NCI-H2029 (cell line): ENCODE measurements at regions not wholly inside any gene's neighbourhood (a gene's known extent, or its start where the extent isn't known, plus 50 kb on each side); places are given as distances from the start of the nearest gene placed in this dataset.
A peak's percentile ranks its signal among the peaks of the same experiment; 100 is the strongest.

ENCODE experiments used
- DNase-seq: peaks from one replicate; lab custom pipeline; 2025; lab: John Stamatoyannopoulos, UW

- no peak for DNase-seq
These were observed 84.9 kb upstream of the SLC44A3 start for GRCh38 chr1:94734963-94735901.

- no peak for DNase-seq
These were observed 88.3 kb upstream of the SLC44A3 start for GRCh38 chr1:94731891-94732290.

- no peak for DNase-seq
These were observed 89.7 kb upstream of the SLC44A3 start for GRCh38 chr1:94730450-94730849.

- DNase-seq = peak; percentile 36
These were observed 90.9 kb upstream of the SLC44A3 start for GRCh38 chr1:94729267-94729666.

- DNase-seq = no peak
These were observed 92.1 kb upstream of the SLC44A3 start for GRCh38 chr1:94727846-94728715.

GRCh38 chr1:94726981-94727685 is 93.0 kb upstream of the SLC44A3 start:
- DNase-seq = no peak

- no peak for DNase-seq
These were observed 94.6 kb upstream of the SLC44A3 start for GRCh38 chr1:94725566-94725965.

GRCh38 chr1:94723894-94724293 is 96.3 kb upstream of the SLC44A3 start:
- DNase-seq = no peak

- DNase-seq = no peak
These were observed 96.7 kb upstream of the SLC44A3 start for GRCh38 chr1:94723463-94723862.

GRCh38 chr1:94722181-94722580 is 98.0 kb upstream of the SLC44A3 start:
- DNase-seq = no peak

GRCh38 chr1:94721240-94721639 is 98.9 kb upstream of the SLC44A3 start:
- DNase-seq = no peak

GRCh38 chr1:94719926-94720793 is 100.0 kb upstream of the SLC44A3 start:
- no peak for DNase-seq

GRCh38 chr1:94716965-94717364 is 103.2 kb upstream of the SLC44A3 start:
- DNase-seq = no peak

GRCh38 chr1:94715321-94715720 is 104.8 kb upstream of the SLC44A3 start:
- no peak for DNase-seq

GRCh38 chr1:94714552-94714951 is 105.6 kb upstream of the SLC44A3 start:
- DNase-seq = no peak

- DNase-seq = no peak
These were observed 106.0 kb upstream of the SLC44A3 start for GRCh38 chr1:94714152-94714551.

GRCh38 chr1:94713472-94714141 is 106.5 kb upstream of the SLC44A3 start:
- peak; percentile 29 for DNase-seq

- no peak for DNase-seq
These were observed 110.1 kb upstream of the SLC44A3 start for GRCh38 chr1:94709891-94710581.

GRCh38 chr1:94708811-94709210 is 111.3 kb upstream of the SLC44A3 start:
- no peak for DNase-seq

- no peak for DNase-seq
These were observed 111.9 kb upstream of the SLC44A3 start for GRCh38 chr1:94708299-94708685.
